Stimulated activated CD4-positive, alpha-beta T cell treated with anti-CD3 and anti-CD28 coated beads, TNF-alpha, amount 100 ng/mL, for 4 hours (primary cell): ENCODE measurements at regions not wholly inside any gene's neighbourhood (a gene's known extent, or its start where the extent isn't known, plus 50 kb on each side); places are given as distances from the start of the nearest gene placed in this dataset.
"Not testable (repeated sequence)": the region's sequence is repeated elsewhere in the genome, so short reads cannot be mapped to it uniquely, and the experiment has no call there.

Experiments
- DNase-seq, 3 experiments: peaks; one replicate each; pipeline ENCODE4 v3.0.0-alpha.2; 2020; ENCODE audit warnings: low read depth in 3 of 3

- DNase-seq = no peak
Measured at GRCh38 chr6:135605278-135605790, 107.8 kb upstream of the AHI1 start.

DNA sequence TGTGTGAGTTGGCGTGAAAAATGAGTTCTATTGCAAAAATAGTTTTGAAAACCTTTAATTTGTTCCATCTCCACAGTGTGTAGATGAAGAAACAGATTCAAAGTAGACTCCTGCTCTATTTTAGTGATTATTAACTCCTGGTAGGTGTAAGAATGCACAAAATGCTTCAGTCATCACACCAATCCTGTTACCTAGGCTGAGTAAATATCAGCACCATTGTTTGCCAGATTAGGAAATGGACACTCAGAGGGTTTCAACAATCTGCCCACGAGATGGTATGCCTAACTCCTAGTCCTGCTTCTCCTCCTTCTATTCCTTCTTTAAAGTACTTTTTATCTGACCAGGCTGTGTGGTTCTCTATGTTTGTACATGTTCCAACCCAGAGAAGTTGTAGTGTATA lies 108.9 kb upstream of the AHI1 start:
- no peak for DNase-seq

DNA sequence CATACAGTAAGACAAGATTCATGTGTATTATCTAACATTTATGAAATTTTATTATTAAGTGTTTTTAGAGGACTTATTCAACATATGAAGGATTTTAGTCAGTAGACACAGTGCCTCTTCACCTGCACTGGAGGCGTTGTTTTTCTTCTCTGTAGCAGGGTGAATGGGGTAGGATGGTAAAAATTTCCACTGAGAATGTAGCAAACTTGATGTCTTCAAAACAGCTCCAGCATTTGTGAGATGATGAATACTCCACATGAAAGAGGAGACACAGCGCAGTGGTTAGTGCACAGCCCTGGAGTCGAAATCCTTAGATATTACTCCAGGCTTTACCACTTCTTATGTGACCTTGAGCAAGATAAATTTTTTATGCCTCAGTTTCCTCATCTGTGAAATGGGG lies 110.5 kb upstream of the AHI1 start:
- no peak for DNase-seq

GRCh38 chr6:135610192-135610591 lies 112.7 kb upstream of the AHI1 start:
- not testable (repeated sequence) for DNase-seq

- DNase-seq = no peak
Measured at GRCh38 chr6:135616655-135617054, 119.1 kb upstream of the AHI1 start.

GRCh38 chr6:135617222-135617621 lies 119.7 kb upstream of the AHI1 start:
- DNase-seq = no peak

DNA sequence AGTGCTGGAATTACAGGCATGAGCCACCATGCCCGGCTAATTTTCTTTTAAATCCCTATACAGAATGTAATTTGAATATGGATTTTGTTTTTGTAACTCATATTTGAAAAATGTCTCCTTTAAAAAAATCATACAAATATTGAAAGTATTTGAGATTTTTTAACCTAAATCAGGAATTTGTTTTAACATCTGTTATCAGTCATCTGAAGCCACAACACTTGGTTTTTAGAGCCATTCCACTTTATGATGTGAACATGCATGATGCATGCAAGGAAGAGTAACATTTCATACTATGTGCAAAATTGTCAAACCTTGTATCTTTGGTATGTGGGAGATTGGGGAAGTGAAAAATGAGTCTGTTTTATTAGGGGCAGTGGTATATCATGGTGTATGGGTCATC lies 124.5 kb upstream of the AHI1 start:
- no peak for DNase-seq

DNA sequence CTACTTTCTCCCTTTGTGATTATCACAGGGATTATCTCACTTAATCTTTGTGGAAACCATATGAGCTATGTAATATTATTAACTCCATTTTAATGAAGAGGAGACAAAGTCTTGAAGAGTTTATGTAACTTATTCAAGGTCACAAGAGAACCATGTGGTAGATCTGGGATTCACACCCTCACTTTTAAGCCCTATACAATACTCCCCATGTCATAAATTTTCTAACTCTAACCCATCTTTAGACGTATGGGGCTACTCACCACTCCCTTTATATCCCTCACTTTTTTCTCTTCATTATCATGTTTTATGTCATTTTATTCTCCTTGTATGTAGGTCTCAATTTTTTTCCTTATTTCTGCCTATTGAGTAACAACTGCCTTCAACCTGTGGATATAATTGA lies 126.4 kb upstream of the AHI1 start:
- no peak for DNase-seq

DNA sequence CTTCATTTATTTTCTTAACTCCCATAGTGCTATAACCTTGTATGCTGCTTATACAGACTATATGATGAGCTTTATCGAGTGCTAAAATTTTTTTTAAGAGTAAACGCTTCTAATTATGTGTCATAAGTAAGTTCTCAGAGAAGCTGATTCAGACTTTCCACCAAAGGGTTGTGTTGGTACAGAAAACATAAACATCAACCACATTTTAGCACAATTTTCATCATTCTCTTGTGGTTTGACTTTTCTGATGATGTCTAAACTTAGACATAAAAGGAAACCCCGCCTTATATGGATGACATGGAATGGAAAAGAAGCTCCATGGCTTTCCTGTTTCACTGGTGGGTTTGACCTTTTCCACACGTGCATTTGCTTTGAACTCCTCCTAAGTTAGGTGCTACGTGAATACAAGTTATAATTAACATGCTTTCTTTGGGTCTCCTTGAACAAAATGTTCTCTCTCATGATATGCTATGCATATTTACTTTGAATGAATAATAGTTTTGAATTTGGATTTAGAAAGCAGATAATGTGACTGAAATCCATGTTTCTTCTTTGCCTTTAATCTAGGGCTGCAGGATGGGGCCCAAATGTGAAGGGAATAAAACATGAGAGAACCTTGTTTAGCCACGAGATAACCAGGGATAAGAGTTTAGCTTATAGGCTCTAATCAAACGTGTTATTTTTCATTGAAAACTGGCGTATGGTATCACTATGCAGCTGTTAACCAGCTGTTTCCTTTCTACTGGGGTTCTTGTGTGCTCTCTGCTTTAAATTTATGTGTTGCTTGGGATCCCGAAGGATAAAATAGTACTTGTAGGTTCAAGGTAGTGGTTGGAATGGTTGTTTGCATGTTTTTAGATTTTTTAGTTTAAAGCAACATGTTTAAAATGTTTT lies 127.1 kb upstream of the AHI1 start:
- DNase-seq = no peak

- not testable (repeated sequence) for DNase-seq
Measured at GRCh38 chr6:135626001-135626400, 128.5 kb upstream of the AHI1 start.

GRCh38 chr6:135627092-135627715 lies 129.7 kb upstream of the AHI1 start:
- no peak for DNase-seq

DNA sequence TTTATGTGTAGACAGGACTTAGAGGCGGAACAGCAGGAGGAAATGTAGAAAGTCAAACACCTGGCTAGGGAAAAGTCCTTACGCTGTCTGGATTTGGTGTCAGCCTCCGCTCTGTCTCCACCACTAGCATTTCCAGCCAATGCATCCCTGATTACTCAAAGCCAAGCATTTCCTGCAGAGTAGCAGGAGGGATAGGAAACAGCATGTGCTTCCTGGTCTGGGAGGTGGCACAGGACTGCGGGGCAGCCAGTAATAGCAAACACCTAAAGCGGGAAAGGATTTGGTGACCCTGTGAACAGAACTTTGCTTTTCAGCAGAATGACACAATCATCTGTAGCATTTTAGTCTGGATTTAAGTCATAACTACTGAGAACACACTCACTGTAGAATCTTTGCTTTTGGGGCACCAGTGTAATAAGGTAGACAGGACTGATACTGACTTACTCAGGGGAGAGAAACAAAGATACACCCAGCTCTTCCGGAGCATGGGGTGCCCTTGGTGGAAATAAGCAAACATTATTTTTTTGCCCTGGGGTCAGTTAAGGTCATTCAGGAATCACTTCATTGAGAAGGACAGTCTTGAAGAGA lies 133.3 kb upstream of the AHI1 start:
- DNase-seq = no peak

GRCh38 chr6:135631821-135632220 lies 134.3 kb upstream of the AHI1 start:
- no peak for DNase-seq

GRCh38 chr6:135633573-135633972 lies 136.0 kb upstream of the AHI1 start:
- no peak for DNase-seq

GRCh38 chr6:135637701-135638100 lies 140.2 kb upstream of the AHI1 start:
- DNase-seq = no peak

DNA sequence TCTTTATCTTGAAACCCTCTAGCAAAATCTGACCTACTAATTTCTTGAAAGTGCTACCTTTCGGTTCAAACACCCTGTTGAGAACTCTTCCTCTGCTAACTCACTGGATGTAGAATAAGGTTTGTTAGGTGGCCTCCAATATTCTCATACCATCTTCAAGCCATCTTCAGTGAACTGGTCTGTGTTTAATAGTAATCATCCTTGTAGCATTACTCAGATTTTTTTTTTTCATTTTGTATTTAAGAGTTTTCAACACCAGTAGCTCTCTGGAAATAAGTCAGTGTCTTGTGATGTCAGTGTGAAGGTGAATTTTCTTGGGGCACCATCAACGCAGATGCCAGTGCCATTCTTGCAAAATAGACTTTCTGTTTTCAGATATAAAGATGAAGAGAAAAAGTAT lies 140.6 kb upstream of the AHI1 start:
- DNase-seq = no peak

- no peak for DNase-seq
Measured at GRCh38 chr6:135640048-135640447, 142.5 kb upstream of the AHI1 start.

- DNase-seq = no peak
Measured at GRCh38 chr6:135640449-135641111, 143.0 kb upstream of the AHI1 start.

DNA sequence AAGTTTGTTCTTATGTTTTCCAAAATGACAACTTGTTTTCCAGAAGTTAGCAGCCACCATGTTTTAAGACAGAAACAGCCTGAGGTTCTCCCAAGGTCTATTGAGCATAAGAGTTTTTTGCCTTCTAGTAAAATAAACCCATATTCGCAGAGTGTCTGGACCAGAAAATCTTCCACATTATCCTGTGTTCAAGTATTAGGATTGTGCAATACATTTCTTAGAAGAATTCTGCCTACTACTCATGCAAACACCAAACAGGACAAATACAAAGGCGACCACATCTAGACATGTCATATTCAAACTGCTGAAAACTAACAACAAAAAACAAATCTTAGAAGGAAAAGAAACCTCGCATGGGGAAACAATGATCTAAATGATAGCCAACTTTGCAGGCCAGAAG lies 145.4 kb upstream of the AHI1 start:
- DNase-seq = no peak

- DNase-seq = no peak
Measured at GRCh38 chr6:135644394-135644793, 146.9 kb upstream of the AHI1 start.

DNA sequence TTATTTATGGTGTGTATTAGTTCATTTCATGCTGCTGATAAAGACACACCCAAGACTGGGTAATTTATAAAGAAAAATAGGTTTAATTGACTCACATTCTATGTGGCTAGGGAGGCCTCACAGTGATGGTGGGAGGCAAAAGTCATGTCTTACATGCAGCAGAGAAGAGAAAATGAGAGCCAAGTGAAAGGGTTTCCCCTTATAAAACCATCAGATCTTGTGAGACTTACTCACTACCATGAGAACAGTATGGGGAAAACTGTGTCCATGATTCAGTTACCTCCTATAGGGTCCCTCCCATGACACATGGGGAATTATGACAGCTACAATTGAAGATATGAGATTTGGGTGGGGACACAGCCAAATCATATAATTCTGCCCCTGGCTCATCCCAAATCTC lies 150.0 kb upstream of the AHI1 start:
- DNase-seq = no peak
